Uterus (tissue), 2 donors: ENCODE measurements at regions not wholly inside any gene's neighbourhood (a gene's known extent, or its start where the extent isn't known, plus 50 kb on each side); places are given as distances from the start of the nearest gene placed in this dataset.

ENCODE experiments used
- POLR2A ChIP-seq, 2 donors: fragments of 450-650 bp; IDR thresholded peaks; one replicate each; pipeline ENCODE4 v1.6.1; 2016; ENCODE audit warnings: antibody characterized with exemption in 2 of 2, mild to moderate bottlenecking in 1 of 2, moderate library complexity in 1 of 2
- TF ChIP-seq, protein P1 (sequence below), 4 experiments: fragments of 200-600 bp in 2 of 4; fragments of 450-650 bp in 2 of 4; sonication (generic) in 2 of 4; IDR thresholded peaks; one replicate each; pipeline ENCODE4 v1.5.1; 2016 to 2019; ENCODE audit warnings: antibody characterized with exemption in 4 of 4, mild to moderate bottlenecking in 2 of 4, moderate library complexity in 1 of 4

DNA sequence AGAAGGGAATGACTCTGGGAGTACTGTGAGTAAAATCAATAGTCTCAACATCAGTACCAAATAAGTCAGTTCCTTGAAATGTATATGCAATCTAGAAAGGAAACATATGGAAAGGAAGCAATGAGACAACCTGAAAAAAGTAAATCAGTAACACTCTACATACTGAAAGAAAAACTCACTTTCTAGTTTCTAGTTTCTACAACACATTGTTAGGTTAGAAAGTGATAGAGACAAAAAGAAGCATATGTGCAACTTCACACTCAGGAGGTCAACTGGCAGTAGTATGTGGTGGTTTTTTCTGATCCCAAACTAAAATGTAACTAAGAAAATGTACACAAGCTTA is 156.5 kb upstream of the SOX6 start:
- TF ChIP-seq POLR2A (IDR thresholded peaks at IDR 0.05): no peak
- TF ChIP-seq, protein P1, sequence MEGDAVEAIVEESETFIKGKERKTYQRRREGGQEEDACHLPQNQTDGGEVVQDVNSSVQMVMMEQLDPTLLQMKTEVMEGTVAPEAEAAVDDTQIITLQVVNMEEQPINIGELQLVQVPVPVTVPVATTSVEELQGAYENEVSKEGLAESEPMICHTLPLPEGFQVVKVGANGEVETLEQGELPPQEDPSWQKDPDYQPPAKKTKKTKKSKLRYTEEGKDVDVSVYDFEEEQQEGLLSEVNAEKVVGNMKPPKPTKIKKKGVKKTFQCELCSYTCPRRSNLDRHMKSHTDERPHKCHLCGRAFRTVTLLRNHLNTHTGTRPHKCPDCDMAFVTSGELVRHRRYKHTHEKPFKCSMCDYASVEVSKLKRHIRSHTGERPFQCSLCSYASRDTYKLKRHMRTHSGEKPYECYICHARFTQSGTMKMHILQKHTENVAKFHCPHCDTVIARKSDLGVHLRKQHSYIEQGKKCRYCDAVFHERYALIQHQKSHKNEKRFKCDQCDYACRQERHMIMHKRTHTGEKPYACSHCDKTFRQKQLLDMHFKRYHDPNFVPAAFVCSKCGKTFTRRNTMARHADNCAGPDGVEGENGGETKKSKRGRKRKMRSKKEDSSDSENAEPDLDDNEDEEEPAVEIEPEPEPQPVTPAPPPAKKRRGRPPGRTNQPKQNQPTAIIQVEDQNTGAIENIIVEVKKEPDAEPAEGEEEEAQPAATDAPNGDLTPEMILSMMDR (IDR thresholded peaks at IDR 0.05): no peak
